ENCODE measurements at regions not wholly inside any gene's neighbourhood (a gene's known extent, or its start where the extent isn't known, plus 50 kb on each side); places are given as distances from the start of the nearest gene placed in this dataset.
"Not testable (repeated sequence)": the region's sequence is repeated elsewhere in the genome, so short reads cannot be mapped to it uniquely, and the experiment has no call there.

DNA sequence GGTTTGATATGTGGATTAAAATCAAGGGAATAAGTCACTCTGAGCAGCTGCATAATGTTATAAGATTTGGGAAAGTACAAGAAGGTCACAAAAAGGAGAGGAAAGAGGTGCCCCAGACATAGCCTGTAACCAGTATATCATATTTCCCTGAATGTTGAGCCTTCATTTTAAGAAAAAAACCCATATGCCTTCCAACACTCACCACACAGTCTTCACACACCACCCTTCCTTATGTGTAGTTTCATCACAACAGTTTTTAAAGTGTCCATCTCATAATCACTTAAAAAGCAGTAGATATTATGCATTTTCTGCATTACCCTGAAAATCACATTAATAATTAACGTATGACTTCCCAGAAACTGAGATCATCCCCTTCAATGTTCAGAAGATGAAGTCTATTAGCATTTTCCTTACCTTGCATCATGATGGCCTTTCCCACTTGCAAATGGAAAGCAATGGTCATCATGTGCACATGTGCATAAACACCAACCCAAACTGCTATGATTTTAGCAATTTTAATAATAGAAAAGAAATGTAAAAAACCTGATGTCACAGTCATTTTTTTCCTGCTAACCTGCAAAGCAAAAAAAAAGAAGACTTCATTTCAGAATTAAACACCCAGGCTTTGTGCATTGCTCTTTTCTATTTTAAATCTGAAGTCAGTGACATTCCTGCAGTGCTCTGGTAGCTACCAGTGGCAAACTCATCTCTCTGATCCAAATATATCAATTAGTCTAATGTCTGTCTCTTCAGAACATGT lies 465.0 kb downstream of the SUCLG1 start:
- Histone ChIP-seq H3K36me3 (ENCODE audit: low read depth, missing control alignments) (no peaks in the 10 kb centered on the region), H3K4me3 (no peak overlapping the region), H3K27ac (no peak overlapping the region), H3K27me3 (no peaks in the 10 kb centered on the region), H3K4me1 (no peaks in the 10 kb centered on the region), H3K9me3 (no peaks in the 10 kb centered on the region)
- TF ChIP-seq POLR2A (IDR thresholded peaks at IDR 0.05): no peak
- TF ChIP-seq, protein P1, sequence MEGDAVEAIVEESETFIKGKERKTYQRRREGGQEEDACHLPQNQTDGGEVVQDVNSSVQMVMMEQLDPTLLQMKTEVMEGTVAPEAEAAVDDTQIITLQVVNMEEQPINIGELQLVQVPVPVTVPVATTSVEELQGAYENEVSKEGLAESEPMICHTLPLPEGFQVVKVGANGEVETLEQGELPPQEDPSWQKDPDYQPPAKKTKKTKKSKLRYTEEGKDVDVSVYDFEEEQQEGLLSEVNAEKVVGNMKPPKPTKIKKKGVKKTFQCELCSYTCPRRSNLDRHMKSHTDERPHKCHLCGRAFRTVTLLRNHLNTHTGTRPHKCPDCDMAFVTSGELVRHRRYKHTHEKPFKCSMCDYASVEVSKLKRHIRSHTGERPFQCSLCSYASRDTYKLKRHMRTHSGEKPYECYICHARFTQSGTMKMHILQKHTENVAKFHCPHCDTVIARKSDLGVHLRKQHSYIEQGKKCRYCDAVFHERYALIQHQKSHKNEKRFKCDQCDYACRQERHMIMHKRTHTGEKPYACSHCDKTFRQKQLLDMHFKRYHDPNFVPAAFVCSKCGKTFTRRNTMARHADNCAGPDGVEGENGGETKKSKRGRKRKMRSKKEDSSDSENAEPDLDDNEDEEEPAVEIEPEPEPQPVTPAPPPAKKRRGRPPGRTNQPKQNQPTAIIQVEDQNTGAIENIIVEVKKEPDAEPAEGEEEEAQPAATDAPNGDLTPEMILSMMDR (IDR thresholded peaks at IDR 0.05): no peak
- no peak for DNase-seq
- WGBS, 2 donors: 84 to 86% methylated on average over 1 of the region's 1 CpG
- intact Hi-C loops (cut with DNase I; ENCODE audit: low total_unique reads): no loop called here

DNA sequence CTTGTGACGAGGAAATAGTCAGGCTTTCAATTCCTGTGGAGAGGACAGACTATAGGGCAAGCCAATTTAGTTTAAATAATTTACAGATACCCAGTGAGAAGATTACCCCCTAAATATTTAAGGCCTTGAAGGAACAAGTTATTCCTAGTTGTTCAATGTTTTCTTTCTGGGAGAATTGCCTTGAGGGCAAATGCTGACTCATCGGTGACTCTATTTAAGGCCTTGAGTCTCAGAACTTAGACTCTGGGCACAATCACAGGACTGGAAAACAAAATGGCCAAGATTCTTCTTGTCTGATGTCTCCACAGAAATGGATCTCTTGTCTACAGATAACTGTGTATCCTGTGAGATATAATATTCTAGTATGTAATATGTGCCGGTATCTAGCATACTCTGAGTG lies 467.1 kb downstream of the SUCLG1 start:
- no peaks in the 10 kb centered on the region for H3K27me3 ChIP-seq
- no peak for TF ChIP-seq POLR2A (IDR thresholded peaks at IDR 0.05)
- TF ChIP-seq, protein P1 (IDR thresholded peaks at IDR 0.05): no peak
- no peaks in the 10 kb centered on the region for H3K36me3 ChIP-seq (ENCODE audit: low read depth, missing control alignments)
- no peaks in the 10 kb centered on the region for H3K9me3 ChIP-seq
- no peak overlapping the region for H3K4me3 ChIP-seq
- no peaks in the 10 kb centered on the region for H3K4me1 ChIP-seq
- intact Hi-C loops (cut with DNase I; ENCODE audit: low total_unique reads): no loop called here
- DNase-seq: no peak
- WGBS, 2 donors: 92 to 93% methylated on average over 3 of the region's 3 CpGs
- H3K27ac ChIP-seq: no peak overlapping the region

DNA sequence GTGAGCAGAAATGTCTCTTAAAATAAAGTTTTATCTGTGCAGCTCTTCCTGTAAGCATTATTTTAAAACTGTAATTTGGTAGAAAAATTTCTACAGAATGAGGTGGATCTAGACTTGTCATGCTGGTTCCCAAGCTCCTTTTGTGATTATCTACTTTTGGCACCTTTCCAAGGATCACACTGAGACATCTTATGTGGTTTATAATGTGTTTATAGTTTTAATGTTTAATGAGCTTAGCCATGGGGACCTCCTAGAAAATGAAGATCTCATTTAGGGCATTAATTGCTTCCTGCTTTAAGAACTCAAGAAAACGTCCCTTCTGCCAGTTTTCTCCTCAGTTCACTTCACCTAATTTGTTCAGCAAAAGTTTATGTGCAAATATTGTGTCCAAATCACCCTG lies 468.4 kb downstream of the SUCLG1 start:
- intact Hi-C loops (cut with DNase I; ENCODE audit: low total_unique reads): no loop called here
- no peaks in the 10 kb centered on the region for H3K27me3 ChIP-seq
- 41 to 45% methylated on average over 1 of the region's 1 CpG for WGBS, 2 donors
- TF ChIP-seq, protein P1 (IDR thresholded peaks at IDR 0.05): no peak
- no peak for TF ChIP-seq POLR2A (IDR thresholded peaks at IDR 0.05)
- no peaks in the 10 kb centered on the region for H3K36me3 ChIP-seq (ENCODE audit: low read depth, missing control alignments)
- DNase-seq: no peak
- H3K9me3 ChIP-seq: no peaks in the 10 kb centered on the region
- H3K4me1 ChIP-seq: no peaks in the 10 kb centered on the region
- no peak overlapping the region for H3K4me3 ChIP-seq
- H3K27ac ChIP-seq: no peak overlapping the region

DNA sequence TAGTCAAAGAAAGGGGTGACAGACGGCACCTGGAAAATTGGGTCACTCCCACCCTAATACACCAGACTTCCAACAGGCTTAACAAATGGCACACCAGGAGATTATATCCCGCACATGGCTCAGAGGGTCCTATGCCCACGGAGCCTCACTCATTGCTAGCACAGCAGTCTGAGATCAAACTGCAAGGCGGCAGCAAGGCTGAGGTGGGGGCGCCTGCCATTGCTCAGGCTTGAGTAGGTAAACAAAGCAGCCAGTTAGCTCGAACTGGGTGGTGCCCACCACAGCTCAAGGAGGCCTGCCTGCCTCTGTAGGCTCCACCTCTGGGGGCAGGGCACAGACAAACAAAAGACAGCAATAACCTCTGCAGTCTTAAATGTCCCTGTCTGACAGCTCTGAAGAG lies 482.5 kb downstream of the SUCLG1 start:
- H3K4me3 ChIP-seq; H3K36me3 ChIP-seq (ENCODE audit: low read depth, missing control alignments); H3K9me3 ChIP-seq; H3K27ac ChIP-seq; H3K4me1 ChIP-seq; H3K27me3 ChIP-seq; intact Hi-C loops (cut with DNase I; ENCODE audit: low total_unique reads); DNase-seq: not testable (repeated sequence)
- WGBS, 2 donors: 94 to 100% methylated on average over 4 to 6 of the region's 6 CpGs

DNA sequence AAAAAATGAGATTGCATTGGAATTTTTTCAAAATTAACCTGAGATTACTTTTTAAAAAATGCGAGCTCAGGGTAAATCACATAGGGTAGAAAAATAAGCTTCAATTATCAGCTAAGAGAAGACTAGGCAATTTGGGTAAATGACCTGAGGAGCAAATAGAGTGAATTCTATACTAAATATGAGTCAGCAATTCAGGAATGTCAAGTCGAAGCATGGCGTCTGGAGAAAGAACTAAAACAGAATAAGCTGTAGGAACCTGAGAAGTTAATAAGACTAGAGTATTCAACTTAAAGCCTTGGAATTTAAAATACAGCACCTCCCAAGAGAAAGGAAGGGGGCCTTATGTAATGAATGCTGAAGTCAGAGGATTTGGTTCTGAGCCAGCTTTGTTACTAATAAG lies 487.0 kb downstream of the SUCLG1 start:
- Histone ChIP-seq H3K36me3 (ENCODE audit: low read depth, missing control alignments) (no peaks in the 10 kb centered on the region), H3K27me3 (no peaks in the 10 kb centered on the region), H3K9me3 (no peaks in the 10 kb centered on the region), H3K4me3 (no peak overlapping the region), H3K4me1 (no peaks in the 10 kb centered on the region), H3K27ac (no peak overlapping the region)
- TF ChIP-seq, protein P1 (IDR thresholded peaks at IDR 0.05): no peak
- no peak for TF ChIP-seq POLR2A (IDR thresholded peaks at IDR 0.05)
- 85 to 87% methylated on average over 3 of the region's 3 CpGs for WGBS, 2 donors
- DNase-seq: no peak
- intact Hi-C loops (cut with DNase I; ENCODE audit: low total_unique reads): no loop called here

Data from testis (tissue), 2 donors.